Vagina (tissue), 2 donors: ENCODE measurements at regions not wholly inside any gene's neighbourhood (a gene's known extent, or its start where the extent isn't known, plus 50 kb on each side); places are given as distances from the start of the nearest gene placed in this dataset.

ENCODE experiments used
- DNase-seq, 2 donors: peaks; one replicate each; pipeline ENCODE4 v3.0.0-alpha.2; 2017; ENCODE audit errors: extremely low spot score in 2 of 2
- H3K27ac ChIP-seq: fragments of 200-600 bp; sonication (generic); one replicate; pipeline ENCODE4 v1.5.1; 2019
- H3K27me3 ChIP-seq: fragments of 200-600 bp; sonication (generic); one replicate; pipeline ENCODE4 v1.5.1; 2019
- H3K36me3 ChIP-seq, 2 donors: fragments of 200-600 bp; sonication (generic); one replicate each; pipeline ENCODE4 v1.5.1; 2017 to 2019
- H3K4me1 ChIP-seq: fragments of 200-600 bp; sonication (generic); one replicate; pipeline ENCODE4 v1.5.1; 2019
- H3K4me3 ChIP-seq, 2 donors: fragments of 200-600 bp; sonication (generic); 1 replicate in 1 of 2; 2 replicates in 1 of 2; pipeline ENCODE4 v1.5.1; 2016 to 2019
- H3K9me3 ChIP-seq: fragments of 200-600 bp; sonication (generic); one replicate; pipeline ENCODE4 v1.5.1; 2019
- CTCF ChIP-seq, 3 experiments: fragments of 450-650 bp in 2 of 3; fragments of 200-600 bp in 1 of 3; sonication (generic) in 1 of 3; IDR thresholded peaks; one replicate each; pipeline ENCODE4 v1.5.1; 2017 to 2019; ENCODE audit warnings: antibody characterized with exemption in 3 of 3, mild to moderate bottlenecking in 2 of 3, moderate library complexity in 2 of 3
- POLR2A ChIP-seq, 2 donors: fragments of 450-650 bp; IDR thresholded peaks; one replicate each; pipeline ENCODE4 v1.6.1; 2017; ENCODE audit warnings: antibody characterized with exemption in 2 of 2, mild to moderate bottlenecking in 2 of 2, moderate library complexity in 2 of 2
- POLR2AphosphoS5 ChIP-seq, 2 donors: sonication (generic); formaldehyde crosslinking; IDR thresholded peaks; one replicate each; pipeline ENCODE4 v1.9.0; 2017; ENCODE audit warnings: antibody characterized with exemption in 2 of 2, mild to moderate bottlenecking in 2 of 2, low read depth in 1 of 2; ENCODE audit not compliant: insufficient read depth in 1 of 2
- intact Hi-C: fragments of 100-400 bp; cut with DNase I; formaldehyde crosslinking; loops from one replicate; pipeline ENCODE4 v1.15.1; 2023

DNA sequence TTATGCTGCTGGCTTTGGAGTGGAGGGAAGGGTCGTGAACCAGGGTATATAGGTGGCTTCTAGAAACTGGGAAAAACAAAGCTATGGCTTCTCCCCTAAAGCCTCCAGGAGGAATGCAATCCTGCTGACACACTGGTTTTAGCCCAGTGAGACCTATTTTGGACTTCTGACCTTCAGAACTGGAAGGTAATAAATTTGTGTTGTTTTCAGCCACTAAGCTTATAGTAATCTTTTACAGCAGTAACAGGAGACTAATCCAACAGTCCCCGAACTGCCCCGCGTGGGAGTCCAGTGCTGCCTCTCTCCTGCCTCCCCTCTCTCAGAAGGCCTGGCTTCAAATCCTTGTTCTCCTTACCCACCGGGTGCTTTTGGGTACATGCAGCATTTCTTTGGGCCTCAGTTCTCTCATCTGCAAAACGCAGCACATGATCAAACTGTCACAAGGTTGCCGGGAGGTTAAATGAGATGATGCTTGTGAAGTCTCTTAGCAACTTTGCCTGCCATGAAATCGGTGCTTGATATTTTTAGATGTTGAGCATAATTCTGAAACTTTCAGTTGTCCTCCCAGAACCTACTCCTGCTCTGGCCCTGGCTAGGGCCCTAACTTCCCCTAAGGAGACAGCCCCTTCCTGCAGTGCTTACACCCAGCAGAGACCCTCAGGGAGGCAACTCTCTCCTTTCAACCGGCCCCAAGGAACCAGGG lies 127.3 kb upstream of the BOD1 start:
- Histone ChIP-seq H3K27ac (no peak overlapping the region), H3K27me3 (no peaks in the 10 kb centered on the region), H3K36me3 (no peaks in the 10 kb centered on the region), H3K4me3 (no peak overlapping the region), H3K4me1 (no peaks in the 10 kb centered on the region), H3K9me3 (no peaks in the 10 kb centered on the region)
- no peak for TF ChIP-seq POLR2A (IDR thresholded peaks at IDR 0.05)
- TF ChIP-seq POLR2AphosphoS5 (IDR thresholded peaks at IDR 0.05; ENCODE audit: insufficient read depth in 1 of 2, low read depth in 1 of 2), result no peak
- no peak for TF ChIP-seq CTCF (IDR thresholded peaks at IDR 0.05)
- intact Hi-C loops, result no loop called here
- no peak for DNase-seq

GRCh38 chr5:173744551-173744950 lies 128.1 kb upstream of the BOD1 start:
- Histone ChIP-seq H3K4me3 (no peak overlapping the region), H3K9me3 (no peaks in the 10 kb centered on the region), H3K4me1 (no peaks in the 10 kb centered on the region), H3K27ac (no peak overlapping the region), H3K36me3 (no peaks in the 10 kb centered on the region), H3K27me3 (no peaks in the 10 kb centered on the region)
- intact Hi-C loops, result no loop called here
- TF ChIP-seq POLR2A (IDR thresholded peaks at IDR 0.05) (no peak), POLR2AphosphoS5 (IDR thresholded peaks at IDR 0.05; ENCODE audit: insufficient read depth in 1 of 2, low read depth in 1 of 2) (no peak)
- no peak for DNase-seq

DNA sequence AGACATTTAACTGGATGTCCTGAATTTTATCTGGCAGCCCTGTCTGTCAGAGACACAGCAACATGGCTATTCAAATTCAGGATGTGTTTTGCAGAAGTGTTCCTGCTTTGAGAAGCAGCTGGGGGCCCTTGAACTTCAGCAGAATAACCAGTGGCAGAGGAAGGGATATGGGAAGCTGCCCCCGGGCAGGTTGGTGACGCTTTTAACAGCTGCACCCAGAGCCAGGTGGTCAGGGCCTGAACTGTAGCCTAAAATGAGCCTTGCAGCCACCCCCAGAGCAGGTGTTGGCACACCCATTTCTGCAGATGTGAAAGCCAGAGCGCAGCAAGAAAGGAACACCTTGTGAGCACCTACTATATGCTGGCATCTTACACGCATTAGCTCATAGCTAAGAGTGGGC lies 128.7 kb upstream of the BOD1 start:
- no peaks in the 10 kb centered on the region for H3K9me3 ChIP-seq
- no peaks in the 10 kb centered on the region for H3K36me3 ChIP-seq
- intact Hi-C loops, result no loop called here
- DNase-seq, result no peak
- no peak overlapping the region for H3K4me3 ChIP-seq
- TF ChIP-seq CTCF (IDR thresholded peaks at IDR 0.05), result no peak
- TF ChIP-seq POLR2AphosphoS5 (IDR thresholded peaks at IDR 0.05; ENCODE audit: insufficient read depth in 1 of 2, low read depth in 1 of 2), result no peak
- TF ChIP-seq POLR2A (IDR thresholded peaks at IDR 0.05), result no peak
- no peaks in the 10 kb centered on the region for H3K4me1 ChIP-seq
- no peaks in the 10 kb centered on the region for H3K27me3 ChIP-seq
- H3K27ac ChIP-seq, result no peak overlapping the region

DNA sequence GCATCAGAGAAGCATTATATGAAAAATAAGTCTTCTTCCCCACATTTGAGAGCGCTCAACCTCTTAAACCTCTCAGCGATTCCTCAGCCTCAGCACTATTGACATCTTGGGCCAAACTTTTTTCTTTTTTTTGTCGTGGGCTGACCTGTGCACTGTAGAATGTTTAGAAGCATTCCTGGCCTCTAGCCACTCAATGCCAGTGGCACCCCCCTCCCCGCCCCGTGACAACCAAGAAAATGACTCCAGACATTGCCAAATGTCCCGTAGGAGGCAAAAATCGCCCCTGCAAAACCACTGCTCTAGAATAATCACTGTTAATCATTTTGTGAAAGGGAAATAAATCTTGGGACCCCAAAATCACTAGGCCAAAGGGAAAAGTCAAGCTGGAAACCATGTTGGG lies 129.1 kb upstream of the BOD1 start:
- Histone ChIP-seq H3K27ac (no peak overlapping the region), H3K36me3 (no peaks in the 10 kb centered on the region), H3K4me3 (no peak overlapping the region), H3K9me3 (no peaks in the 10 kb centered on the region), H3K4me1 (no peaks in the 10 kb centered on the region), H3K27me3 (no peaks in the 10 kb centered on the region)
- TF ChIP-seq POLR2AphosphoS5 (IDR thresholded peaks at IDR 0.05; ENCODE audit: insufficient read depth in 1 of 2, low read depth in 1 of 2) (no peak), CTCF (IDR thresholded peaks at IDR 0.05) (no peak), POLR2A (IDR thresholded peaks at IDR 0.05) (no peak)
- DNase-seq, result no peak
- intact Hi-C loops, result no loop called here

DNA sequence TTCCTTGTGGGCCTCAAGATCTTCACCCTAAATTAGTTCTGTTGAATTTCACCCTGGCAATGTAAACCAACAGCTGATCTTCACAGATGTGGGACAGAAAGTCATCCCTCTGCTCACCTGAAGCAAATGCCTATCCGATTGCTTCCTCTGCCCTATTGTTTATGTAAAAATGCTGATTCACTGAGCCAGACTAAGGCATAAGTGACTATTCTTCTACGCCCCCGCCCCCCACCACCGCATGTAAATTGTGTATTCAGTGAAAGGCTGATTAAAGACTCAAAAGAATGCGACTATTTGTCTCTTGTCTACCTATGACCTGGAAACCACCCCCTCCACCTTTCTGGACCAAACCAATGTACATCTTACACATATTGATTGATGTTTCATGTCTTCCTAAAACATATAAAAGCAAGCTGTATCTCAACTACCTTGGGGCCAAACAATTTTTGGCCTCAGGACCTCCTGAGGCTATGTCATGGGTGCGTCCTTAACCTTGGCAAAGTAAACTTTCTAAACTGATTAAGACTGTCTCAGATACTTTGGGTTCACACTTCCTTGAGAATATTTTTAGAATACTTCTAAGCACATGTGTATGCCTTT lies 129.7 kb upstream of the BOD1 start:
- no peak overlapping the region for H3K27ac ChIP-seq
- H3K4me3 ChIP-seq, result no peak overlapping the region
- DNase-seq, result no peak
- no peaks in the 10 kb centered on the region for H3K36me3 ChIP-seq
- intact Hi-C loops, result no loop called here
- H3K9me3 ChIP-seq, result no peaks in the 10 kb centered on the region
- H3K27me3 ChIP-seq, result no peaks in the 10 kb centered on the region
- no peaks in the 10 kb centered on the region for H3K4me1 ChIP-seq
- TF ChIP-seq CTCF (IDR thresholded peaks at IDR 0.05) (no peak), POLR2AphosphoS5 (IDR thresholded peaks at IDR 0.05; ENCODE audit: insufficient read depth in 1 of 2, low read depth in 1 of 2) (no peak), POLR2A (IDR thresholded peaks at IDR 0.05) (no peak)
